ENCODE measurements at regions not wholly inside any gene's neighbourhood (a gene's known extent, or its start where the extent isn't known, plus 50 kb on each side); places are given as distances from the start of the nearest gene placed in this dataset.

DNA sequence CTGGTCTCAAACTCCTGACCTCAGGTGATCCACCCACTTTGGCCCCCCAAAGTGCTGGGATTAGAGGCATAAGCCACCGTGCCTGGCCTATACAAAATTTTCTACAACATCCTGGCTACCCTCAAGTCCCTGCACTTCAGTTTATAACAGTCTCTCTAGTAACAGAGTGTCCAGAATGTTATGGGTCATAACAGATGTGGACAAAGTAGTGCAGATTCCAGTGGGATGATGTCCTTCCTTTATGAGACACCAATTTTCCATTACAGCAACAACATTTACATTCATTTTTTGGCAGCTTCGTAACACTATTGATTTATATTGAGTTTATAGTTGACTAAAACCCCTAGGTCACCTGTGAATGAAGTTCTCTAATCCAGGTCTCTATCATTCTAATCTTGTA lies 429.4 kb upstream of the PTBP2 start:
- no peak overlapping the region for H3K4me3 ChIP-seq (ENCODE audit: low read depth, low read length)
- ChIA-PET CTCF (no interaction called here), POLR2A (no interaction called here)
- no peaks in the 10 kb centered on the region for H3K27me3 ChIP-seq (ENCODE audit: control insufficient read depth, insufficient read depth, low read length)
- H3K36me3 ChIP-seq (ENCODE audit: control insufficient read depth, insufficient read depth, low read length), result no peaks in the 10 kb centered on the region
- DNase-seq (ENCODE audit: low read depth), result no peak
- TF ChIP-seq, protein P1, sequence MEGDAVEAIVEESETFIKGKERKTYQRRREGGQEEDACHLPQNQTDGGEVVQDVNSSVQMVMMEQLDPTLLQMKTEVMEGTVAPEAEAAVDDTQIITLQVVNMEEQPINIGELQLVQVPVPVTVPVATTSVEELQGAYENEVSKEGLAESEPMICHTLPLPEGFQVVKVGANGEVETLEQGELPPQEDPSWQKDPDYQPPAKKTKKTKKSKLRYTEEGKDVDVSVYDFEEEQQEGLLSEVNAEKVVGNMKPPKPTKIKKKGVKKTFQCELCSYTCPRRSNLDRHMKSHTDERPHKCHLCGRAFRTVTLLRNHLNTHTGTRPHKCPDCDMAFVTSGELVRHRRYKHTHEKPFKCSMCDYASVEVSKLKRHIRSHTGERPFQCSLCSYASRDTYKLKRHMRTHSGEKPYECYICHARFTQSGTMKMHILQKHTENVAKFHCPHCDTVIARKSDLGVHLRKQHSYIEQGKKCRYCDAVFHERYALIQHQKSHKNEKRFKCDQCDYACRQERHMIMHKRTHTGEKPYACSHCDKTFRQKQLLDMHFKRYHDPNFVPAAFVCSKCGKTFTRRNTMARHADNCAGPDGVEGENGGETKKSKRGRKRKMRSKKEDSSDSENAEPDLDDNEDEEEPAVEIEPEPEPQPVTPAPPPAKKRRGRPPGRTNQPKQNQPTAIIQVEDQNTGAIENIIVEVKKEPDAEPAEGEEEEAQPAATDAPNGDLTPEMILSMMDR (IDR thresholded peaks at IDR 0.05; ENCODE audit: insufficient read depth, low read depth, low read length), result no peak

DNA sequence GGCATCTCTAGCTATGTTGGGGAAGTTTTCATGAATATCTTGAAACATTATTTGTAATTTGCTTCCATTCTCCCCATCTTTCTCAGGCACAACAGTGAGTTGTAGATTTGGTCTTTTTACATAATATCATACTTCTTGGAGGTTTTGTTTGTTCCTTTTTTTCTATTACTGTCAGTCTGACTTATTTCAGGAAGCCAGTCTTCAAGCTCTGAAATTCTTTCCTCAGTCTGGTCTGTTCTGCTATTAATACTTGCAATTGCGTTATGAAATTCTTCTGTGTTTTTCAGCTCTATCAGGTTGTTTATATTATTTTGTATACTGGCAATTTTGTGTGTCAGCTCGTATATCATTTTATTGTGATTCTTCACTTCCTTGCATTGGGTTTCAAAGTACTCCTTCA lies 424.6 kb upstream of the PTBP2 start:
- ChIA-PET CTCF (no interaction called here), POLR2A (no interaction called here)
- no peaks in the 10 kb centered on the region for H3K27me3 ChIP-seq (ENCODE audit: control insufficient read depth, insufficient read depth, low read length)
- DNase-seq (ENCODE audit: low read depth), result no peak
- H3K36me3 ChIP-seq (ENCODE audit: control insufficient read depth, insufficient read depth, low read length), result no peaks in the 10 kb centered on the region
- TF ChIP-seq, protein P1 (IDR thresholded peaks at IDR 0.05; ENCODE audit: insufficient read depth, low read depth, low read length), result no peak
- no peak overlapping the region for H3K4me3 ChIP-seq (ENCODE audit: low read depth, low read length)

DNA sequence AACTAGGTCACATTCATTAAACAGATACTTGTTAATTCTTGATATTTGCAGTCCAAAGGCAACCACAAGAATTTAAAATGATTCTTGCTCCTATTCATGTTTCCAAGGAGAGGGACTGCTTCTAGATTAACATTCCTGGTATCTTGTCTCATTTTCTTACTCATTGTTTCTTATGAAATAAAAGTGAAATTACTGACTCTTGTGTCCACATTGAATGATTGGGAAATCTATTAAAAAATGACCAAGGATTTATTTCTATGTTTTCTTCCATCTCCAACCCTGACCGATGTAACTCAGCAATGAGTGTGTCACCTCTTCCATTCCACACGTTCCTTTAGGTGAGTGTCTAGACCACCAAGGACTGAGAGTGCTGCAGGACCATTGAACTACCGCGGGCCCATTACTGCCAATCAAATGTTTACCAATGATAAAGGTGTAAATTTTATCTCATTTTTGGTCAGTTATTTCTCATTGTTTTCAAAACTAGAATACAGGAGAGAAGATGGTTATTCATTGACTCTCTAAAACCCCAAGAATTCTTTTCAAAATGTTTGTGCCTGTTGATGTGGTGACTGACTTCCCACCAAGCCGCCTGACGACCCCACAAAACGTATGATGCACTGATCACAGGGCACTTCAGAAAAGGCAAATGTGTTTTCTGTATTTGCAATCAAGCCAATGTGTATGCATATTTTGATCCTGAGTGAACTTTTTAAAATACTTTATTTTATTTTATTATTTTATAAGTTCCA lies 414.6 kb upstream of the PTBP2 start:
- Histone ChIP-seq H3K4me3 (ENCODE audit: low read depth, low read length) (no peak overlapping the region), H3K36me3 (ENCODE audit: control insufficient read depth, insufficient read depth, low read length) (no peaks in the 10 kb centered on the region), H3K27me3 (ENCODE audit: control insufficient read depth, insufficient read depth, low read length) (no peaks in the 10 kb centered on the region)
- ChIA-PET POLR2A (no interaction called here), CTCF (interaction anchor here (0.9 kb wide), 1 partner anchor 13 kb away, joined by 3 read pairs; no protein-coding TSS in a partner anchor)
- TF ChIP-seq, protein P1 (IDR thresholded peaks at IDR 0.05; ENCODE audit: insufficient read depth, low read depth, low read length), result no peak
- peak; percentile 39 for DNase-seq (ENCODE audit: low read depth)

DNA sequence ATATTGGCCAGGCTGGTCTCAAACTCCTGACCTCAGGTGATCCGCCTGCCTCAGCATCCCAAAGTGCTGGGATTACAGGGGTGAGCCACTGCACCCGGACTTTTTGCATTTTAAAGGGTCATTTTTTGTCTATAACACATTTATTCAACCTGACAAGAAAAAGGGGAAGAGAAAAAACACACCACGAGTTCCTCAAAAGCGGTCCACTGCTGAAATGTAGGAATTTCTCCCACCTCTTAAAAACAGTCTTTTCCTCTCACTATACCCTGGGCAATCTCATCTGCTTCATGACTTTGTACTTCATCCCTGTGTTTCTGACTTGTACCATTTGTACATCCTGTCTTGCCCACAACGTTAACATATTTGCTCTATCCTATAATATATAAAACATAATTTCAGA lies 413.3 kb upstream of the PTBP2 start:
- POLR2A ChIA-PET, result no interaction called here
- CTCF ChIA-PET, result interaction anchor here (0.7 kb wide), 1 partner anchor 37 kb away, joined by 3 read pairs; no protein-coding TSS in a partner anchor
- Histone ChIP-seq H3K36me3 (ENCODE audit: control insufficient read depth, insufficient read depth, low read length) (no peaks in the 10 kb centered on the region), H3K4me3 (ENCODE audit: low read depth, low read length) (no peak overlapping the region), H3K27me3 (ENCODE audit: control insufficient read depth, insufficient read depth, low read length) (no peaks in the 10 kb centered on the region)
- TF ChIP-seq, protein P1 (IDR thresholded peaks at IDR 0.05; ENCODE audit: insufficient read depth, low read depth, low read length), result no peak
- no peak for DNase-seq (ENCODE audit: low read depth)

DNA sequence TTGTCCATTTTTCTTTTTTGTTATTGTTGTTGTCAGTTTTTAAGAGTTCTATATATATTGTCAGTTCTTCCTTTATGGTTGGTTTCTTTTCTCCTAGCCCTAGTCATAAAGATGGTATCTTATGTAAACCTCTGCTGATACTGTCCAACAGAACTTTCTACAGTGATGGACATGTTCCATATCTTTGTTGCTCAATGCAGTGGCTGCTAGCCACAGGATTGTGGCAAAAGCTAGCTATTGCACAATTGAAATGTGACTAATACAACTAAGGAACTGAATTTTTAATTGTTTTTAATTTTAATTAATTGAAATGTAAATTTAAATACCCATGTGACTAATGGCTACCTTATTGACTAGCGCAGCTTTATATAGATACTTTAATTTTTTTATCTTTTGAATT lies 411.8 kb upstream of the PTBP2 start:
- TF ChIP-seq, protein P1 (IDR thresholded peaks at IDR 0.05; ENCODE audit: insufficient read depth, low read depth, low read length), result no peak
- ChIA-PET POLR2A (no interaction called here), CTCF (interaction anchor here (0.6 to 0.7 kb wide), 2 partner anchors 14 to 427 kb away, joined by 3 read pairs; no protein-coding TSS in a partner anchor)
- no peak for DNase-seq (ENCODE audit: low read depth)
- no peaks in the 10 kb centered on the region for H3K36me3 ChIP-seq (ENCODE audit: control insufficient read depth, insufficient read depth, low read length)
- H3K4me3 ChIP-seq (ENCODE audit: low read depth, low read length), result no peak overlapping the region
- H3K27me3 ChIP-seq (ENCODE audit: control insufficient read depth, insufficient read depth, low read length), result no peaks in the 10 kb centered on the region

Measured in BJ (cell line).